Fibroblast of lung (primary cell): ENCODE measurements at regions not wholly inside any gene's neighbourhood (a gene's known extent, or its start where the extent isn't known, plus 50 kb on each side); places are given as distances from the start of the nearest gene placed in this dataset.

Experiments
- DNase-seq, 2 donors: peaks; one replicate each; pipeline versions ENCODE4 v3.0.0 to v3.0.0-alpha.2; 2010; ENCODE audit warnings: low read depth in 2 of 2
- H2AFZ ChIP-seq: 2 replicates; pipeline ENCODE4 v1.5.1; 2012; ENCODE audit warnings: low read length, control low read depth, inconsistent platforms
- H3K27ac ChIP-seq: 2 replicates; pipeline ENCODE4 v1.5.1; 2011; ENCODE audit warnings: low read length, control low read depth; ENCODE audit not compliant: insufficient read depth
- H3K27me3 ChIP-seq: 2 replicates; pipeline ENCODE4 v1.5.1; 2011; ENCODE audit warnings: mild to moderate bottlenecking, low read length; ENCODE audit not compliant: control insufficient read depth, insufficient read depth
- H3K36me3 ChIP-seq: 2 replicates; pipeline ENCODE4 v1.5.1; 2011; ENCODE audit warnings: low read length; ENCODE audit not compliant: control insufficient read depth, insufficient read depth
- H3K4me1 ChIP-seq: 2 replicates; pipeline ENCODE4 v1.5.1; 2011; ENCODE audit warnings: low read length; ENCODE audit not compliant: control insufficient read depth, insufficient read depth; ENCODE audit errors: extremely low read depth
- H3K4me2 ChIP-seq: 2 replicates; pipeline ENCODE4 v1.5.1; 2011; ENCODE audit warnings: low read length, control low read depth; ENCODE audit not compliant: insufficient read depth; ENCODE audit errors: extremely low read depth
- H3K4me3 ChIP-seq, 4 experiments: fragments of 200-600 bp in 1 of 4; sonication (generic) in 1 of 4; replicated peaks in 1 of 4; 2 replicates each; pipeline ENCODE4 v1.5.1; 2011 to 2016; ENCODE audit warnings: low read length in 4 of 4, low read depth in 3 of 4, mild to moderate bottlenecking in 3 of 4, control low read depth in 2 of 4, inconsistent platforms in 1 of 4, mixed read lengths in 1 of 4; ENCODE audit not compliant: insufficient read depth in 1 of 4; ENCODE audit errors: control extremely low read depth in 1 of 4
- H3K79me2 ChIP-seq: 2 replicates; pipeline ENCODE4 v1.5.1; 2012; ENCODE audit warnings: mild to moderate bottlenecking, low read length, inconsistent platforms; ENCODE audit not compliant: control insufficient read depth, insufficient read depth
- H3K9ac ChIP-seq: 2 replicates; pipeline ENCODE4 v1.5.1; 2011; ENCODE audit warnings: mild to moderate bottlenecking, low read length, control low read depth; ENCODE audit not compliant: insufficient read depth
- H3K9me3 ChIP-seq: 2 replicates; pipeline ENCODE4 v1.5.1; 2012; ENCODE audit warnings: low read depth, low read length; ENCODE audit not compliant: control insufficient read depth, insufficient read depth
- H4K20me1 ChIP-seq: 2 replicates; pipeline ENCODE4 v1.5.1; 2011; ENCODE audit warnings: low read length; ENCODE audit not compliant: control insufficient read depth, insufficient read depth; ENCODE audit errors: extremely low read depth
- EZH2 ChIP-seq: IDR thresholded peaks from 2 replicates; pipeline ENCODE4 v1.5.1; 2012; ENCODE audit warnings: low read length, control low read depth, mild to moderate bottlenecking; ENCODE audit errors: missing control alignments
- TF ChIP-seq, protein P1 (sequence below), 2 donors: IDR thresholded peaks in 1 of 2; conservative IDR thresholded peaks in 1 of 2; 1 replicate in 1 of 2; 2 replicates in 1 of 2; pipeline ENCODE4 v1.5.1; 2011 to 2012; ENCODE audit warnings: low read length in 2 of 2, control low read depth in 1 of 2, inconsistent platforms in 1 of 2, low read depth in 1 of 2, mild to moderate bottlenecking in 1 of 2

DNA sequence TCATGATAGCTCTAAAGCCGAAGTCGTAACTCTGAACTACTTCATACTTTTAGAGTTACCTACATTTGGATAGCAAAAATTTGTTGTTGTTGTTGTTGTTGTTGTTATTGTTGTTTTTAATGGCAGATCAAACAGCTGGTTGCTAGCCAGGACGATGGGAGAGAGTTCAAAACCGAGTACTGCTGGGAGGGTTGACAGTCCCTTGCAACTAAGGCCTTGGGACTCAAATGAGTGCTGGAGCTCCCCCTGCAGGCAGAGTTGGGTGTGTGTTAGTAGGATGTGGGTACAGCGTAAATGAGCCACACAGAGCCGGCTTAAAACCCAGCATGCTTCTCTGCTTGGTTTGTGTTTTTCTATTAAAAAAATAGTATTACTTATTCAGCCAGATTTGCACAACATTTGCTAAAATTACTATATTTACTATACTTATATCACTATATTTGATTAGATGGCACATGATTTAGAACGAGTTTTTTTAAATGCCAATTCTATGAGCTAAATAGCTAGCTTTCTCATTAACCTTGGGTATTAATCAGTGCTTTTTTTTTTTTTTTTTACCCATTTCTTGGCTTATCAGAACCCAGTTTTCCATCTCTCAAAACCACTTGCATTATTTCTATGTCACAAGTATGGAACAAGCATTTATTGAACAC lies 129.2 kb upstream of the SYT6 start:
- Histone ChIP-seq H3K9ac (no peak overlapping the region), H3K36me3 (no peaks in the 10 kb centered on the region), H4K20me1 (no peaks in the 10 kb centered on the region), H3K4me3 (no peak overlapping the region), H3K27ac (no peak overlapping the region), H3K4me1 (no peaks in the 10 kb centered on the region), H2AFZ (peak overlapping the region; percentile 47), H3K4me2 (no peak overlapping the region), H3K9me3 (no peaks in the 10 kb centered on the region), H3K79me2 (no peaks in the 10 kb centered on the region), H3K27me3 (no peaks in the 10 kb centered on the region)
- TF ChIP-seq, protein P1, sequence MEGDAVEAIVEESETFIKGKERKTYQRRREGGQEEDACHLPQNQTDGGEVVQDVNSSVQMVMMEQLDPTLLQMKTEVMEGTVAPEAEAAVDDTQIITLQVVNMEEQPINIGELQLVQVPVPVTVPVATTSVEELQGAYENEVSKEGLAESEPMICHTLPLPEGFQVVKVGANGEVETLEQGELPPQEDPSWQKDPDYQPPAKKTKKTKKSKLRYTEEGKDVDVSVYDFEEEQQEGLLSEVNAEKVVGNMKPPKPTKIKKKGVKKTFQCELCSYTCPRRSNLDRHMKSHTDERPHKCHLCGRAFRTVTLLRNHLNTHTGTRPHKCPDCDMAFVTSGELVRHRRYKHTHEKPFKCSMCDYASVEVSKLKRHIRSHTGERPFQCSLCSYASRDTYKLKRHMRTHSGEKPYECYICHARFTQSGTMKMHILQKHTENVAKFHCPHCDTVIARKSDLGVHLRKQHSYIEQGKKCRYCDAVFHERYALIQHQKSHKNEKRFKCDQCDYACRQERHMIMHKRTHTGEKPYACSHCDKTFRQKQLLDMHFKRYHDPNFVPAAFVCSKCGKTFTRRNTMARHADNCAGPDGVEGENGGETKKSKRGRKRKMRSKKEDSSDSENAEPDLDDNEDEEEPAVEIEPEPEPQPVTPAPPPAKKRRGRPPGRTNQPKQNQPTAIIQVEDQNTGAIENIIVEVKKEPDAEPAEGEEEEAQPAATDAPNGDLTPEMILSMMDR (conservative IDR thresholded peaks at IDR 0.05 in 1 of 2, IDR thresholded peaks at IDR 0.05 in 1 of 2; ENCODE audit: low read depth in 1 of 2, low read length in 2 of 2) = peak; percentile 93 to 98
- TF ChIP-seq EZH2 = no peak
- peak; percentile 78 to 92 for DNase-seq

- Histone ChIP-seq H2AFZ (no peak overlapping the region), H3K4me3 (no peak overlapping the region), H3K4me1 (no peaks in the 10 kb centered on the region)
Measured at GRCh38 chr1:114278911-114279310, 125.2 kb upstream of the SYT6 start.

GRCh38 chr1:114278430-114278829 lies 124.8 kb upstream of the SYT6 start:
- no peak for TF ChIP-seq EZH2
- TF ChIP-seq, protein P1 (conservative IDR thresholded peaks at IDR 0.05 in 1 of 2, IDR thresholded peaks at IDR 0.05 in 1 of 2; ENCODE audit: low read depth in 1 of 2, low read length in 2 of 2) = no peak
- Histone ChIP-seq H3K36me3 (no peaks in the 10 kb centered on the region), H3K9ac (no peak overlapping the region)

More at GRCh38 chr1:114278911-114279310, 125.2 kb upstream of the SYT6 start:
- Histone ChIP-seq H3K4me2 (no peak overlapping the region), H3K79me2 (no peaks in the 10 kb centered on the region), H3K9ac (no peak overlapping the region), H3K27me3 (no peaks in the 10 kb centered on the region), H4K20me1 (no peaks in the 10 kb centered on the region), H3K36me3 (no peaks in the 10 kb centered on the region), H3K9me3 (no peaks in the 10 kb centered on the region), H3K27ac (no peak overlapping the region)
- DNase-seq = no peak
- no peak for TF ChIP-seq EZH2
- TF ChIP-seq, protein P1 (conservative IDR thresholded peaks at IDR 0.05 in 1 of 2, IDR thresholded peaks at IDR 0.05 in 1 of 2; ENCODE audit: low read depth in 1 of 2, low read length in 2 of 2) = no peak

More at GRCh38 chr1:114278430-114278829, 124.8 kb upstream of the SYT6 start:
- Histone ChIP-seq H3K27me3 (no peaks in the 10 kb centered on the region), H3K79me2 (no peaks in the 10 kb centered on the region), H3K27ac (no peak overlapping the region), H4K20me1 (no peaks in the 10 kb centered on the region), H3K4me1 (no peaks in the 10 kb centered on the region), H3K4me2 (no peak overlapping the region), H3K9me3 (no peaks in the 10 kb centered on the region), H2AFZ (no peak overlapping the region), H3K4me3 (no peak overlapping the region)
- DNase-seq = no peak
